Stimulated activated CD8-positive, alpha-beta memory T cell treated with anti-CD3 and anti-CD28 coated beads, Interleukin-12 subunit alpha, Interleukin-12 subunit beta, amount 100 ng/mL, for 24 hours (primary cell): ENCODE measurements at regions not wholly inside any gene's neighbourhood (a gene's known extent, or its start where the extent isn't known, plus 50 kb on each side); places are given as distances from the start of the nearest gene placed in this dataset.
"Not testable (repeated sequence)": the region's sequence is repeated elsewhere in the genome, so short reads cannot be mapped to it uniquely, and the experiment has no call there.

ENCODE experiments used
- DNase-seq: peaks from one replicate; pipeline ENCODE4 v3.0.0-alpha.2; 2020; ENCODE audit errors: extremely low read depth

- DNase-seq = no peak
Measured at GRCh38 chr14:104249706-104250105, 111.3 kb downstream of the KIF26A start.

- no peak for DNase-seq
Measured at GRCh38 chr14:104250175-104250574, 111.8 kb downstream of the KIF26A start.

- DNase-seq = no peak
Measured at GRCh38 chr14:104252256-104253215, 114.1 kb downstream of the KIF26A start.

- no peak for DNase-seq
Measured at GRCh38 chr14:104253223-104253822, 114.9 kb downstream of the KIF26A start.

GRCh38 chr14:104253901-104254353, 115.5 kb downstream of the KIF26A start:
- DNase-seq = no peak

GRCh38 chr14:104254735-104255400, 116.5 kb downstream of the KIF26A start:
- DNase-seq = no peak

- no peak for DNase-seq
Measured at GRCh38 chr14:104256025-104256424, 117.6 kb downstream of the KIF26A start.

- DNase-seq = no peak
Measured at GRCh38 chr14:104262515-104263514, 124.4 kb downstream of the KIF26A start.

GRCh38 chr14:104263675-104264358, 125.4 kb downstream of the KIF26A start:
- no peak for DNase-seq

GRCh38 chr14:104264495-104265265, 126.3 kb downstream of the KIF26A start:
- no peak for DNase-seq

- no peak for DNase-seq
Measured at GRCh38 chr14:104265918-104266630, 127.7 kb downstream of the KIF26A start.

- no peak for DNase-seq
Measured at GRCh38 chr14:104266631-104267575, 128.5 kb downstream of the KIF26A start.

GRCh38 chr14:104267895-104268294, 129.5 kb downstream of the KIF26A start:
- no peak for DNase-seq

- no peak for DNase-seq
Measured at GRCh38 chr14:104268295-104268694, 129.9 kb downstream of the KIF26A start.

GRCh38 chr14:104268725-104269436, 130.5 kb downstream of the KIF26A start:
- DNase-seq = no peak

- not testable (repeated sequence) for DNase-seq
Measured at GRCh38 chr14:104269511-104270241, 131.3 kb downstream of the KIF26A start.

GRCh38 chr14:104271391-104271790, 133.0 kb downstream of the KIF26A start:
- no peak for DNase-seq
